G401 (cell line): ENCODE measurements at regions not wholly inside any gene's neighbourhood (a gene's known extent, or its start where the extent isn't known, plus 50 kb on each side); places are given as distances from the start of the nearest gene placed in this dataset.

ENCODE experiments used
- DNase-seq: peaks from one replicate; pipeline ENCODE4 v3.0.0-alpha.2; 2015; ENCODE audit warnings: low spot score
- in situ Hi-C: cut with HindIII; loops from 2 replicates; pipeline ENCODE4 v1.10.0; 2016; ENCODE audit warnings: low sequenced_read_pairs, mixed read lengths

DNA sequence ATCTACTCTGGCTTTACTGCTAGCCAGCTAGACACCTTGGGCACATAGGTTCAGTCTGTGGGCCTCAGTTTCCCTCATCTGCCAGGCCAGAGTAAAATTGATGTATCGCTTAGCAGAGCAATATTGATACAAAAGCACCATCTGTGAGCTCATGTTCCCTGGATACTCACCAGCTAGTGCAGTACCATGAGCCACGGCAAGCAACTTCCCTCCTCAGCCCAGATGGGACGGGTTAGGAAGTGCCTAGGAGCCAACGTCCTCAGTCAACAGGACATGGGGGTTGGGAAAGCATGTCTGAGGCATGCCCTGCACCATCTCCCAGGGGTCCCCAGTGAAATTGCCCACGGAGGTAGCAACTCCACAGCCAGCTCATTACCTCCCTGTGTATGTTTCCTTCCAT, 258.3 kb downstream of the ANKRD60 start:
- in situ Hi-C loops = no loop called here

GRCh38 chr20:57968120-57968519, 258.3 kb upstream of the PMEPA1 start:
- in situ Hi-C loops = no loop called here
- no peak for DNase-seq

More for the DNA sequence above, 258.3 kb downstream of the ANKRD60 start:
- DNase-seq = no peak

- no peak for DNase-seq
- in situ Hi-C loops = no loop called here
These were observed 257.5 kb upstream of the PMEPA1 start for GRCh38 chr20:57967364-57967763.

- DNase-seq = no peak
- in situ Hi-C loops = no loop called here
These were observed 256.8 kb upstream of the PMEPA1 start for GRCh38 chr20:57966620-57967019.

- in situ Hi-C loops = no loop called here
- no peak for DNase-seq
These were observed 255.6 kb upstream of the PMEPA1 start for GRCh38 chr20:57965441-57965840.

- DNase-seq = peak; percentile 27
These were observed 254.4 kb upstream of the PMEPA1 start for GRCh38 chr20:57964011-57964862.

DNA sequence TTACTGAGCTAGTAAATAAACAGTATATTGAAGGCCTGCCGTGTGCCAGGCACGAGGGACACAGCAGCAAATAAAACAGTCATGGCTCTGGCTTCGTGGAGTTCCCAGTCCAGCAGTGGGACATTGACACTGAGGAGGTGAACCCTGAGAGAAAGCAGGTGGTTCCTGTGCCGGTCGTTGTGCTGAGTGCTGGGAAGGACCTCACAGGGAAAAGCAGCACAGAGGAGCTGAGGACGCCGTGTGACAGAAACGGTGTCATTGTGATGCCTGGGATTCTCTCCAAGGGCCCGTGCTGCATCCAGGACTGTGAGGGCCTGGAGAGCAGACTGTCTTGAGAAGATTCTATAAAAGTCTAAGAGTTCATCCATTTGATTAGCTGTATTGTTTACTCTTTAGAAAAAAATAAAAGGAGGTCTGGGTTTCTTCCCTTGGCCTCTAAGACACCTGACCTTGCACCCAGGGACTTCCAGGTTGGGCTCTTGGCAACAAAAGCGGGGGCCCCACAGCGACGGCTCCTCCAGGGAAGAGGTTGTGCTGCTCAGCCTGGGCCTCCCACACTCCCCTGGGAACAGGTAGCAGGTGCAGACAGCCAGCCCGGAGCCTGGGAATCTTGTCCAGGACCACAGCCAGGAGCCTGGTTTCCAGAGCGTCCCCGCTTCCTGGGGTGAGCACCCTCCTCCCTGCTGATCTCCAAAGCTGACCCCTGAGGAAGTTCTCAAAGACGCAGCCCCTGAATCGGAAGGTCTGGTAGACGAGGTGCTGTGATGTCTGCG, 251.2 kb upstream of the PMEPA1 start:
- DNase-seq = peak; percentile 5
- in situ Hi-C loops = no loop called here

More at GRCh38 chr20:57964011-57964862, 254.4 kb upstream of the PMEPA1 start:
- in situ Hi-C loops = no loop called here

- in situ Hi-C loops = no loop called here
- no peak for DNase-seq
These were observed 249.8 kb upstream of the PMEPA1 start for GRCh38 chr20:57959589-57959988.

GRCh38 chr20:57959018-57959417, 249.2 kb upstream of the PMEPA1 start:
- in situ Hi-C loops = no loop called here
- peak; percentile 20 for DNase-seq

GRCh38 chr20:57958050-57958420, 248.2 kb upstream of the PMEPA1 start:
- no peak for DNase-seq
- in situ Hi-C loops = no loop called here

GRCh38 chr20:57957411-57958049, 247.7 kb upstream of the PMEPA1 start:
- in situ Hi-C loops = no loop called here
- DNase-seq = no peak

- DNase-seq = no peak
These were observed 243.8 kb upstream of the PMEPA1 start for GRCh38 chr20:57953638-57954037.

DNA sequence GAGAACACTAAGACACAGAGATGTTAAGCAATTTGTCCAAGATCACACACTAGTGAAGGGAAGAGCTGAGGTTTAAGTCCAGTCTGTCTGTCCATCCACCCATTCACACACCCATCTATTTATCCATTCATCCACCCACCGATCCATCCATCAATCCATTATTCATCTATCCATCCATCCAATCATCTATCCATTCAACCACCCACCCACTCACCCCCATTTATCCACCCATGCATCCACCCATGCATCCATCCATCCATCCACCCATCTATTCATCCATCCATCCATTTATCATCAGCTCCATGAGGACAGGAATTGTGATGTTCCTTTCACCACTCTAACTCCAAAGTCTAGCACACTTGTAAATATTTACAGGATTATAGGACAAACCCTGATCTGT, 242.3 kb upstream of the PMEPA1 start:
- in situ Hi-C loops = no loop called here
- no peak for DNase-seq

More at GRCh38 chr20:57953638-57954037, 243.8 kb upstream of the PMEPA1 start:
- in situ Hi-C loops = no loop called here

- in situ Hi-C loops = no loop called here
- no peak for DNase-seq
These were observed 241.7 kb upstream of the PMEPA1 start for GRCh38 chr20:57951549-57951948.

DNA sequence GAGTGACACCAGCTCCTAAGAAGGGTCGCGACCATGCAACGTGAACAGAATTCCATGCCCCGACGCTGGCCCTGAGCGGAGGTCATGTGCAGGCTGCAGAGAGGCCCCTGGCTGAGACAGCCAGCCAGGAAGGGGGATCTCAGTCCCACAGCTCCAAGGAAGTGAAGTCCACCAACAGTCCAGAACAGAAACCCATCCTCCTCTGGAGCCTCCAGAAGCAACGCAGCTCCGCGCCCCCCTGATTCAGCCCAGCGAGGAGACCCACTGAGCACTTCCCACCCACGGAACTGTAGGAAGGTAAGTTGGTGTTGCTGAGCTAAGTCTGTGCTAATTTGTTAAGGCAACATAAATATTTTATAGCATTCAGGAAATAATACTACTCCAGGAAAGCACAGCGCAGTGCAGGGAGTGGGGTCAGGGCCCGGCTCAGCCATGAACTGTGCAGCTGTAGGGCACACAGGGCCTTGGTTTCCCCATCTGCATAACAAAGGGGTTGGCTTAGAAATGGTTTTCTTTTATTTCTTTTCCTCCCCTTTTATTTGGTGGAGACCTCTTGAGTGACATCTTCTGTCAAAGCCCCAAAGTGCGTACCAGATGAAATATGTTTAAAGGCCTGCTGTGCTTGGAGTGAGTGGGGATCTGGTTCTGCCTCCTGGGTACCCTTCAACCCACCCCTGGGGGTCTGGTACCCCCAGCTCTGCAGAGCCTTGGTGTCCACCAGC, 241.1 kb upstream of the PMEPA1 start:
- no peak for DNase-seq
- in situ Hi-C loops = no loop called here

GRCh38 chr20:57948180-57948955, 238.6 kb upstream of the PMEPA1 start:
- no peak for DNase-seq
- in situ Hi-C loops = no loop called here

- DNase-seq = no peak
- in situ Hi-C loops = no loop called here
These were observed 237.8 kb upstream of the PMEPA1 start for GRCh38 chr20:57947421-57948179.
